HG03354 (cell line): ENCODE measurements at regions not wholly inside any gene's neighbourhood (a gene's known extent, or its start where the extent isn't known, plus 50 kb on each side); places are given as distances from the start of the nearest gene placed in this dataset.
"Not testable (repeated sequence)": the region's sequence is repeated elsewhere in the genome, so short reads cannot be mapped to it uniquely, and the experiment has no call there.

Experiments used
- ATAC-seq: cut with Tn5 transposase; IDR thresholded peaks from one replicate; pipeline ENCODE4 v1.9.1; 2021; ENCODE audit warnings: mild to moderate bottlenecking; ENCODE audit not compliant: unreplicated experiment, poor library complexity, severe bottlenecking

DNA sequence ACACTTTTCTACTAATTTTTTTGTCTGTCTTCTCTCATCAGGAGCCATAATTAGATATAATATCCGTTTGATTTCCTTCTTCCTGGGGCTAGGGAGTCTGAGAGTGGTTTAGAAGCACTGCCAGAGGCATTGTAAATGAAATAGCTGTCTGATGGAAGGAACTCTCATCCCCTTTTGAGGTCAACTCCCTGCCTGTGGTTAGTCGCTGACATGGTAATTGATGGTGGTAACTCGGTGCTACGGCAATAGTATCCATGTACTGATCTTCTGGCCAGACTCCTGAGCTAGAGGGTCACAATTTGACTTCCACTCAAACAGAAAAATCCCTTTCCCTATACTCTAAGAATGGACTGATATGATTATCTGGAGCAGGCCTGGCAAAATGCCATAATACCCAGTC lies 108.1 kb upstream of the TRPC5 start:
- ATAC-seq: no peak

DNA sequence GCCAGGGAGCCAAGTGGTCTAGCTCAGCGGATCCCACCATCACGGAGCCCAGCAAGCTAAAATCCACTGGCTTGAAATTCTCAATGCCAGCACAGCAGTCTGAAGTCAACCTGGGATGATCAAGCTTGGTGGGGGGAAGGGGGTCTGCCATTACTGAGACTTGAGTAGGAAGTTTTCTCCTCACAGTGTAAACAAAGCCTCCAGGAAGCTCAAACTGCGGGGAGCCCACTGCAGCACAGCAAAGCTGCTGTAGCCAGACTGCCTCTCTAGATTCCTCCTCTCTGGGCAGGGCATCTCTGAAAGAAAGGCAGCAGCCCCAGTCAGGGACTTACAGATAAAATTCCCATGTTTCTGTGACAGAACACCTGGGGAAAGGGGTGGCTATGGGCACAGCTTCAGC lies 98.8 kb upstream of the TRPC5 start:
- ATAC-seq: not testable (repeated sequence)

DNA sequence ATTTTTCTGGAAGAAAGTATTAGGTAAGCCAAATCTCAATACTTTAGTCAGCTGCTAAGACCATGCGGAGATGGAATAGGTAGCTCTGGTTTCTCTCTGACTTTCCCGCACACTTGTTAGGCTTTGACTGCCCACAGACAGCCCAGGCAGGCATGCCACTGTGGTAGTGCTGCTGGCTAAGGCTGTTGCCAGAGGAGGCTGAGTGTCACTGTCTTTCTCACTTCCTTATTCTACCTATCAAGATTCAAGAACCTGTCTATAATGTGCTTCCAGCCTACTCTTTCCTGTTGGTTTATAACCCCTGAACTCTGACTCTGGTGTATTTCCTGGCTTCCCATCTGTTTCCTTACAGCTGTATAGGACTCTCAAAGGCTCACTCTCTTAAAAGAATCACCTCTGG lies 81.8 kb upstream of the TRPC5 start:
- ATAC-seq: no peak

DNA sequence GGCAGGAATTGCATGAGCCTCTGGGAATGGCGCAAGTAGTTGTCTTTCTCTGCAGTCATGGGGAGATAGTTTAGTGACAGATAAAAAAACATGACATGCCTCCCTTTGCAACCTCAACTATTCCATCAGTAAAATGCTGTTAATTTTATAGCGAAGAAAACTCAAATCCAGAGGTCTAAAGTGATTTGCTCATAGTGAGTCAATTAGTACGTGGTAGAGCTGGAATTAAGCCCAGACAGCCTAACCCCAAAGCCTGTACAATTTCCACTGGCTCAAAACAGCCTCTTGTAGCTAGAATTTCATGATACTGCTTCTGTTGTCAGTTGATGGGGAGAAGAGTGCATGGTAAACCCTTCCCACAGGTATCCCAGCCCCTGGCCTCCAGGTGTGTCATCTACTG lies 81.3 kb upstream of the TRPC5 start:
- no peak for ATAC-seq

DNA sequence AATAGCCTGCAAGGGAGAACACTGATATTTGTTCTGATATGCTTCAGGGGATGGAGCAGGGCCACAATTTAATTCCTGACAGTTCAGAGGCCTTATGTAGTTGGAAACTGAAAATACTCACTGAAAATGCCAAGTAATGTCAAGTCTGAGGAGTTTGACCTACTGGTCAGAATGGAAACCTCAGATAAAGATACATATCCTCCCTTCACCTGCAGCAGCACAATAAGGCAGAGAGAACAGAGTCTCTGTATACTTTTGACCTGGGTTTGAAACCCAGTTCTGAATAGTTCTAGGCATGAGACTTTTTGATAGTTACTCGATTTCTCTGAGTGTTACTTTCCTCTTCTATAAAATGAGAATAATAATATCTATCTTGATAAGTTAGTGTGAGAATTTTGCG lies 65.8 kb upstream of the TRPC5 start:
- ATAC-seq: no peak

DNA sequence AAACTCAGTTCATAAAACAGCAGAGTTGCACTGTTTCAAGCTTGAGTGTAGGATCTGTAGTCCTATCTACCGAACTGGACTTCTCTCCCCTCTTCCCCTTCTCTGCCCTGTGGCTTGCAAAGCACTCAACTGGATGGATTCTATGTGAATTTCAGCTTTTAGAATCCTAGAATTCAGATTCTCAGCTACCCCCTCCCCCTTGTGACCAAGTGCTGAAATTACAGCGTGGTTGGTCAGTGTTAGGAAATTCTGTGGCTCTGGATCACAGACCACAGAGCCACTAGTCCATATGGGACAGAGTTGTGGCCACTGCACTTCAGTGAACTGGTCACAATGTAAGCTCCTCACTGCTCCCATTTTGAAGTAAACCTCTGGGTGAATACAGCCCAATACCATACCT lies 64.6 kb upstream of the TRPC5 start:
- peak; percentile 54 for ATAC-seq

DNA sequence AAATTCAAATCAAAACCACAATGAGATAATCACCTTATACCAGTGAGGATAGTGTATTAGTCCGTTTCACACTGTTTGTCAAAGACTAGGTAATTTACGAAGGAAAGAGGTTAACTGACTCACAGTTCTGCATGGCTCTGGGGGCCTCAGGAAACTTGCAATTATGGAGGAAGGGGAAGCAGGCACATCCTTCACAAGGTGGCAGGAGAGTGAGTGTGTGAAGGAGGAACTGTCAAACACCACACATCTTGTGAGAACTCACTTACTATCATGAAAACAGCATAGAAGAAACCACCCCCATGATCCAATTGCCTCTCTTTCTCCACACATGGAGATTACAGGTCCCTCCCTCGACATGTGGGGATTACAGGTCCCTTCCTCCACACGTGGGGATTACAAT lies 54.7 kb upstream of the TRPC5 start:
- no peak for ATAC-seq
